HG03565 (cell line): ENCODE measurements at regions not wholly inside any gene's neighbourhood (a gene's known extent, or its start where the extent isn't known, plus 50 kb on each side); places are given as distances from the start of the nearest gene placed in this dataset.
"Not testable (repeated sequence)": the region's sequence is repeated elsewhere in the genome, so short reads cannot be mapped to it uniquely, and the experiment has no call there.

Experiments
- ATAC-seq: cut with Tn5 transposase; IDR thresholded peaks from one replicate; pipeline ENCODE4 v1.9.1; 2021; ENCODE audit warnings: mild to moderate bottlenecking, moderate library complexity; ENCODE audit not compliant: unreplicated experiment

GRCh38 chr7:85287106-85287825 lies 100.4 kb upstream of the SEMA3D start:
- no peak for ATAC-seq

GRCh38 chr7:85286446-85286845 lies 99.6 kb upstream of the SEMA3D start:
- no peak for ATAC-seq

- ATAC-seq: no peak
Measured at GRCh38 chr7:85285527-85285926, 98.7 kb upstream of the SEMA3D start.

- no peak for ATAC-seq
Measured at GRCh38 chr7:85275204-85275603, 88.3 kb upstream of the SEMA3D start.

GRCh38 chr7:85274454-85274853 lies 87.6 kb upstream of the SEMA3D start:
- no peak for ATAC-seq

GRCh38 chr7:85262891-85263290 lies 76.0 kb upstream of the SEMA3D start:
- ATAC-seq: no peak

GRCh38 chr7:85261336-85261735 lies 74.5 kb upstream of the SEMA3D start:
- no peak for ATAC-seq

- not testable (repeated sequence) for ATAC-seq
Measured at GRCh38 chr7:85249787-85250186, 62.9 kb upstream of the SEMA3D start.

- no peak for ATAC-seq
Measured at GRCh38 chr7:85239109-85239508, 52.3 kb upstream of the SEMA3D start.

GRCh38 chr7:85237721-85238120 lies 50.9 kb upstream of the SEMA3D start:
- no peak for ATAC-seq
